BE2C (cell line): ENCODE measurements at regions not wholly inside any gene's neighbourhood (a gene's known extent, or its start where the extent isn't known, plus 50 kb on each side); places are given as distances from the start of the nearest gene placed in this dataset.

Experiments used
- DNase-seq: peaks from one replicate; pipeline ENCODE4 v3.0.0-alpha.2; 2020
- H3K27me3 ChIP-seq: fragments of 250-450 bp; sonication (Bioruptor Pico); 2 replicates; pipeline ENCODE4 v1.5.1; 2020; ENCODE audit warnings: mild to moderate bottlenecking
- H3K36me3 ChIP-seq: fragments of 250-450 bp; sonication (Bioruptor Pico); 2 replicates; pipeline ENCODE4 v1.5.1; 2020; ENCODE audit warnings: mild to moderate bottlenecking
- H3K4me1 ChIP-seq: fragments of 250-450 bp; sonication (Bioruptor Pico); 2 replicates; pipeline ENCODE4 v1.5.1; 2020
- H3K4me3 ChIP-seq: 2 replicates; pipeline ENCODE4 v1.5.1; 2011; ENCODE audit warnings: low read depth, low read length
- H3K9me3 ChIP-seq: fragments of 250-450 bp; sonication (Bioruptor Pico); 2 replicates; pipeline ENCODE4 v1.5.1; 2020
- CTCF ChIP-seq: IDR thresholded peaks from 2 replicates; pipeline ENCODE4 v1.5.1; 2012; ENCODE audit warnings: mild to moderate bottlenecking, low read depth, low read length

- H3K9me3 ChIP-seq, result no peaks in the 10 kb centered on the region; the same call in 1 of the 2 replicates
- no peak for TF ChIP-seq CTCF
- H3K4me3 ChIP-seq, result no peak overlapping the region
- no peaks in the 10 kb centered on the region for H3K4me1 ChIP-seq
- no peaks in the 10 kb centered on the region for H3K36me3 ChIP-seq
- no peak for DNase-seq
- no peaks in the 10 kb centered on the region for H3K27me3 ChIP-seq
These were observed 229.2 kb downstream of the SQOR start for GRCh38 chr15:45863881-45864580.

- Histone ChIP-seq H3K27me3 (no peaks in the 10 kb centered on the region), H3K9me3 (no peaks in the 10 kb centered on the region; the same call in 1 of the 2 replicates), H3K4me1 (no peaks in the 10 kb centered on the region), H3K36me3 (no peaks in the 10 kb centered on the region), H3K4me3 (no peak overlapping the region)
- DNase-seq, result no peak
- no peak for TF ChIP-seq CTCF
These were observed 231.8 kb downstream of the SQOR start for GRCh38 chr15:45866616-45867015.

- Histone ChIP-seq H3K36me3 (no peaks in the 10 kb centered on the region), H3K4me3 (no peak overlapping the region), H3K9me3 (no peaks in the 10 kb centered on the region; the same call in 1 of the 2 replicates), H3K4me1 (no peaks in the 10 kb centered on the region), H3K27me3 (no peaks in the 10 kb centered on the region)
- no peak for DNase-seq
- no peak for TF ChIP-seq CTCF
These were observed 232.5 kb downstream of the SQOR start for GRCh38 chr15:45867281-45867680.

GRCh38 chr15:45868109-45868691 is 233.4 kb downstream of the SQOR start:
- TF ChIP-seq CTCF, result no peak
- H3K27me3 ChIP-seq, result no peaks in the 10 kb centered on the region
- no peak overlapping the region for H3K4me3 ChIP-seq
- H3K4me1 ChIP-seq, result no peaks in the 10 kb centered on the region
- no peak for DNase-seq
- no peaks in the 10 kb centered on the region for H3K9me3 ChIP-seq
- no peaks in the 10 kb centered on the region for H3K36me3 ChIP-seq

- no peaks in the 10 kb centered on the region for H3K9me3 ChIP-seq
- H3K4me1 ChIP-seq, result no peaks in the 10 kb centered on the region
- no peak for TF ChIP-seq CTCF
- H3K36me3 ChIP-seq, result no peaks in the 10 kb centered on the region
- DNase-seq, result no peak
- no peaks in the 10 kb centered on the region for H3K27me3 ChIP-seq
- H3K4me3 ChIP-seq, result no peak overlapping the region
These were observed 234.3 kb downstream of the SQOR start for GRCh38 chr15:45869034-45869668.
